GM19452 (cell line): ENCODE measurements at regions not wholly inside any gene's neighbourhood (a gene's known extent, or its start where the extent isn't known, plus 50 kb on each side); places are given as distances from the start of the nearest gene placed in this dataset.

Experiments used
- ATAC-seq: cut with Tn5 transposase; IDR thresholded peaks from one replicate; pipeline ENCODE4 v1.9.1; 2021; ENCODE audit not compliant: unreplicated experiment

DNA sequence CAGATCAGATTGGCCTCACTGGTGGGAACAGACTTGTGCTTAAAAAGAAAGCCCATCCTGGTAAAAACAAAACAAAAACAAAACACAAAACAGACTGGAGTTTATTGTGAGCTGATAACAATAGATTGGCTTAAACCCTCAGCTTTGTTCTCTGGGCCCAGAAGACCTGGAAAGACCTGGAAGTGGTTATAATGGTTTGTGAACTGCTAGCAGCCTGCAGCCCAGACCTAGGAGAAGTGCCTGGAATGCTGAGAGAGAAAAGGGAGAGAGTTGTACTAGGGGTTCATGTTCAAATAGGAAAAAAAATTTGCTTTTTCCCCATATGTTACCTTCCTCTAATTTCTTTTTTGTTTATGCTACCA is 396.6 kb downstream of the DMAC1 start:
- no peak for ATAC-seq

DNA sequence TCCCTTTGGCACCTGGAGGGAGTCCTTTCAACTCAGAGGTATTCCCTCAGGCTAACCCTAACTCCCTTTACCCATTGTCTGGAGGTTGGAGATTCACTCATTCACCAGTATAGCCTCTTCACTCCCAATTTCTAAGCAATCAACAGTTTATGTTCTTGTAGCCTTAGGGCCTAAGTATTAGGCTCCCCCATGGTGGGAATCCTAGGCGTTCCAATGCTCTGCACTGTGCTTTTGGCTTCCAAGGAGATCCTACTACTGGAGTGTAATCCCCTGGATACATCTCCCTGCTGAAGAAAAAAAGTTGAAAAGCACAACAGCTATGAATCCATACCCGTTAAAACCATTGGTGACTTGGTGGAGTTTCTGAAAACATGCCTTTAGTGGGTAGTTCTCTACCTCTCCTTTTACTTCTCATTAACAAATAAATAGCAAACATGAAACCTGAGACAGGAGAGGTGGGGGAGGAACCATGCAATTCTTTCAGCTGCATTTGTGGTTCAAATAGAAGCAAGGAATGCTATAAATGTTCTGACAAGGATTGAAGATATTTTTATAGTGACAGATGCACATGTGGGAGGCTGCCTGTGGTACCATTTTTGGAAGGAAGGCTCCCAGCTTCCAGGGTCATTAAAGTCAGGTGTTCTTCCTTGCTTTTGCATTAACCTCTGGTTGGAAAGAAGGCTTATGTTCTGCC is 397.1 kb downstream of the DMAC1 start:
- no peak for ATAC-seq

DNA sequence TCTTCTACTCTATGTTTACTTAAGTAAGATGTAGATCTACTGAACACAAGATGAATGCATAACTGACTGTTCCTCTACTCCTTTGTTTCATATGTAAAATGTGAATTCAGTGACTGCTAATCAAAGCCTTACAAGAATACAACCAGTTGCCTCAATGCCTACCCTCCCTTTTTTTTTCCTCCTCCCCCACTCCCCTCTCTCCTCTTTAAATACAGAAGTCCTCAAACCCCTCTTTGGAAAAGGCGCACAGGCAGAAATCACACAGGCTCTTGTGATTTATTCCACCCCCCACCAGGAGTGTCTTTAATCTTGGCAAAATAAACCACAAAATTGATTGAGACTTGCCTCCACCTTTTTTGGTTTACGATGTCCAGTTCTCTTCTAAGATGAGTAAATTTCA is 398.5 kb downstream of the DMAC1 start:
- ATAC-seq, result no peak

DNA sequence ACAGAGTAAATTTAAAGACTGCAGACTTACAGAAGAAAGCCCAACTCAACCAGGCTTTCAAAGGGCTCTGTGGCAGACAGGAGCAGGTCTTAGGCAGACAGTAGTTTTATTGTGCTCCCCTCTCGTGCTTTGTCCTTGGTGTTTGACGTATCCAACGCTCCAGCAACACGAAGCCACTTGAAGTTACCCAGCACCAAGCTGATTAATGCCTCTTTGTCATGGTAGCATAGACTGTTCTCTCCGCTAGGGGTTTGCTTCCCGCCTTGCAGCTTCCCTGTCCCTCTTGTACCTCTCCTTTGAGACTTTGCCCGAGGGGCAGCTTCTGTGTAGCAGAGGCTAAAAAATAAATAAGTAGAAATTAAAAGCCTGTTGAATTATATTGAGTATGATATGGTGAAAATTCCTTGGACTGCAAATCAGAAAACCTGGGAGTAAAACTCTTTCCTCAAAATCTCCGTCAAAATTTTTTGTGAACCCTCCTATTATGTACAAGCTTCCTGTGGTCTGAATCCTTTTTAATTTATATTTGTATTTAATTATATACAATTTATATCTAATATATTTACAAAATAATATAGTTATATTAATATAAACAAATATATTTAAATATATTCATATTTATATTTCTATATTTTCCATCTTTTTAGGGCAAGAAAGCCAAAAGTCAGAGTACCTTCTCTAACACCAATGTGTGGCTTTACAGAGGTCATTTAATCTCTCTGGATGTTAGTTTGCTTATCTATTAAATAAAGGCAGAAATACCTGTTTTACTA is 405.4 kb downstream of the DMAC1 start:
- no peak for ATAC-seq

DNA sequence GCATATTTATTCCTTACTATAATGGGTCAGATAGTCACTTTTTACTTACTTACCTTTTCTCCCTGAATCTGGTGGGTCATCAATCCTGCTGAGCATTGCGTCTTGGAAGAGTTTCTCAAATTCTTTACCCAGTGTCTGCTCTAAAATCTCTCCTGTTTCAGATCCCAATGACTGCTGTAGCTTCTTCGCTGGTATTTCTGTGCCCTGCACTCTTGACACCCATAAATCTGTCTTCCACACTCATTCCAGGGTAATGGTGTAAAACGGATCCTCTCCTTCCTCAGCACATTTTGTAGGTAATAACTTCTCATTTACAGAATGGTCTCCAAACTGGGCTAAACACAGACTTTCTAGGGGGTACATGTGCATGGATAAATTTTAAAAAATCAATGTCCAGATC is 407.4 kb downstream of the DMAC1 start:
- no peak for ATAC-seq

DNA sequence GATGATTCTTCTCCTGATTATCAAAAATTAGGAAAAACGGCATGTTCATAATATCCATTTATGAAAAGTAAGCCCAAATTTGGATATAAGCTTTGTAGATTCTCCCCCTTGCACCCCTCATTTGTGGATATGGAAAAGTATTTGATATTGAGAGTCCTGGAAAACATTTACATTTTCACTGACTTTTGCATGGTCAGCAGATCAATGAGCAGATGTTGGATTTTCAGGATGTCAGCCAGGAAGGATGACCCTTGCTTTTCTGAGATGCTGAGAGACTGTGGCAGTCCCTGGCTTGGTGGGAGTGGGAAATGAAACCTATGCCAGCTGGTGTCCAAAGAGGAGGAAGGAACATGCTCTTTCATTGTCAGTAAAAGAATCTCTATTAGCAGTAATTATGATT is 410.8 kb downstream of the DMAC1 start:
- ATAC-seq, result no peak

DNA sequence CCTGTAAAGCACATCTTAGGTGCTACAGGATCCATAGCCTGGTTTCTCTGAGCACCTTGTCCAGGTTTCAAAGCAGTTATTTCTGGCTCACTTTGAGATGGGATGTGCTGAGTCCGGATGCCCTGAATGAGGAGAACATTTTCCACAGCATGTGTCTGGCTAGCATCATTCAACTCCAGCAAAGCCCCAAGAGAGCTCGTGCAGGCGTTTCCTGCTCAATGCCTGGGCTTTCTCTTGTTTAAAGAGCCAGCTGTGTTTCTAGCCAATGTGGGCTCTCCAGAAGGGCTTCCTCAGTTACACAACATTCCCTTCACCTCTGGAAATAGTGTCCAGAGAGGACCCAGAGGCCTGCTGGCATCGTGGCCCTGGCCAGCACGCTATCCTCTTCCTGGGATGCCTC is 411.7 kb downstream of the DMAC1 start:
- no peak for ATAC-seq

DNA sequence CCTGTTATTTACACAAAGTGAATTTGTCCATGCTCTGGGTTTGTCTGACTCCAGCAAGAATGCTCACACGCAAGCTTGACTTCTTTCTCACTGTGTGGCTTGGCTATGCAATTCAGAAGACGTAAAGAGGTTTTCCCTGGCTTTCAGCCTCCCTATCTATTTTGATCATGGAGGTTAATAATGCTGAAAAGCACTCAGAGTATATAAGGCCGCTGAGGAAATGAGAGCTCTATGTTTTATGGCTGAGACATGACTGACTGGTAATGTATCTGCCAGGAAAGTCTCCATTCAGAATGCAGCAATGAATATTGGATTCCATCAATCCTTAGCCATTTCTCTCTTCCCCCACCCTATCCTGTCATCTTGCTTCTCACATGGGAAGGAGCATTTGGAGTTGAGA is 417.3 kb downstream of the DMAC1 start:
- ATAC-seq, result no peak

DNA sequence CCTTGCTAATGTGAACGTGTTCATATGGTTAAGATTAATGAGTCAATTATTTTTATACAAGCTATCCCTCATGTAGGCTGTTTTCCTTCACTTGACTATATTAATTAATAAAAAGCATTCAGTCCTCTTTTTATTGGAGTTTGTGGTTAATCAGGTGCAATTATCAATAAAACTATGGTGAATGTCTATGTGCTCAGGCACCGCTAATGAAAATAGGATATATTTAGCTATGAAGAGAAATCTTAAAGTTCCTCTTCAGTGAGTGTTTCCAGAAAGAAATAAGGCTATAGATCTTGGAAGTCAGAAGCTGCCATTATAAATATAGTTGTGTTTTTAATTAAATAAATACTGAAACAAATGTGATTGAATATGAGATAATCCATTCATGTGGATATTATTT is 422.1 kb downstream of the DMAC1 start:
- no peak for ATAC-seq

DNA sequence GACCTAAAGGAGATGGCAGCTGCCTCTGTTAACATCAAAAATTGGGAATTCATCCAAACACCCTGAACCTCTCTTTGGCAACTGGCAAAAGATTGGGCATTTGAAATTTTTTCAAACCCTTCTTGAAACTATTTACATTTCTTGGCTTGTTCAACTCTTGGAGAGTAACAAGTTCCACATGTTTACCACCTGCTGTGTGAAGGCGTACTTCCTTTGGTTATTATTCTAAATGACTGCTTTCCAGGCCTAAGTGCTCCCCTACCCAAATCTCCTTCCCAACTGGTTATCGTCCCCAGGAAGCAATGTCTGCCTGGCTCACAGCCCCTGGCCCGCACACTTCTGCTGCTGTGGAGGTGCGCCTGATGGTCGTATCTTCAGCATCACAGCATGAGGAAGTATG is 422.7 kb downstream of the DMAC1 start:
- no peak for ATAC-seq

DNA sequence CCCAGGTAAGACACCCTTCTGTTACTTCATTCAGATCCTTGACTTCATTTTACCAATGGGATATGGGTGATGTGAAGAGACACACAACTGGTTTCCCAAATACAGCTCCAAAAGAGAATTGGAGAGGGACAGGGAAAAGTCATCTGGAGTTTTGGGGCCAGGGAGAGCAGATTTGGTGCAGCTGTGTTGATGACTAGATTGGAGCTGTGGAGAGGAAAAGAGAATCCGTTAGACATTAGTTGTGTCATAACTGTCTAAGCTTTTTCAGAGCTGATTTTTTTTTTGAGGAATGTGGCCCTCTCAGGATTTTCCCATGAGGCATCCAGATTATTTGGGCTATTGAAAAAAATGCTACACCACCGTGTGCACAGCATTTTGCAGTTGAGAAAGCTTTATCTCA is 423.4 kb downstream of the DMAC1 start:
- ATAC-seq, result no peak

DNA sequence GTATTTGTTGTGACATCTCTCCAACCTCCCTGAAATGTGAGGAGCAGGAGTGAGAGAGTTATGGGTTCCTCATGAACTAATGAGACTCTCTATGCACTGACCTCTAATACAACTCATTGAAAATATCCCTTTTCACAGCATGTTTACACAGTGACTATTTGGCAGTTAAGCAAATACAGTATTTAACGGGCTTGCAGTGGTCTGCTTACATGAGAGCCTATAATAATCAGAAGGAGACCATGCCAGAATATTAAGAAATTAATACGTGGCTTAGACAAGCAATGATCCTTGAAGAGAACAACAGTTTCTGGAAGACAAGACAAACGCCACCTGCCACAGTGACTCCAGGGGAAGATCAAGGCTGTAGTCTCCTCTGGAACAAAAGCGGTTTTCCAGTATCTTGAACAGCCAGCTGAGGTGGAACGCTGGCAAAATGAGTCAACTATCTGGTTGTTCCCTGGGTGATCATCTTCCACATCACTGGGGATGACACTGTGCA is 424.5 kb downstream of the DMAC1 start:
- no peak for ATAC-seq

DNA sequence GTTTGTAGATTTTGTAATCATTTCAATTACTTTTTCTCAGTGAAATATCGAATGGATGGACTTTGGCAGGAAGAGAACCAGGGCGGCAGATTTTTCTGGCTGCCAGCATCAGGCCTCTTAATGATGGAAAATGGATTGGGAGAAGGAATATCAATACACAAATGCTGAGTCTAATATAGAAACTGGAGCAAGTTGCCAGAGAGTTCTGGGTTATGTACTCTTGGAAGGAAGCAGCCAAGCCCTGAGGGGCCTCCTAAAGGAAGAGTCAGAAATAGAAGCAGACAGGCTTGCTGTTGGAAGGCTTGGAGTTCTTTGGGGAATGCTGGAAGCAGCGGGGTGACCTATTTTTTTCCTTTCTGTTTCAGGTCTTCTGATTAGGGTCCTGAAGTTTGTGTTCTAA is 428.6 kb downstream of the DMAC1 start:
- ATAC-seq, result no peak

DNA sequence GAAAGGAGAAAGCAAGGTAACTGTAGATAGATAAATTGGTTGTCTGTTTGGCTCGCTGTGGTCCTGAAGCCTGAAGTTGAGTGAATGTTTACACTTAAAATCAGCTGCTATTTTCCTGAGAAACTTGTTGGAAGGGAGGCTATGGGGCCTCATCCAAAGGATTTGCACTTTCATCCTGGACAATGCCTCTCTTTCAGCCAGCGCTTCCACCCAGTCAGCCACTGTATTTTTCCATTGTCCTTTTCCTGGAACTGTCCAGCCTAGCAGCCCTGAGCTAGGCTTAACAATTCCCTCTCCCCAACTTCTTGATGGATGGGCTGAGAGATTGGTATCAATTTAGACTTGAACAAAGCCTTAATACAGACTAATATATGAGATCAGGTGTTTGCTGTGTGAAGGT is 429.2 kb downstream of the DMAC1 start:
- no peak for ATAC-seq

DNA sequence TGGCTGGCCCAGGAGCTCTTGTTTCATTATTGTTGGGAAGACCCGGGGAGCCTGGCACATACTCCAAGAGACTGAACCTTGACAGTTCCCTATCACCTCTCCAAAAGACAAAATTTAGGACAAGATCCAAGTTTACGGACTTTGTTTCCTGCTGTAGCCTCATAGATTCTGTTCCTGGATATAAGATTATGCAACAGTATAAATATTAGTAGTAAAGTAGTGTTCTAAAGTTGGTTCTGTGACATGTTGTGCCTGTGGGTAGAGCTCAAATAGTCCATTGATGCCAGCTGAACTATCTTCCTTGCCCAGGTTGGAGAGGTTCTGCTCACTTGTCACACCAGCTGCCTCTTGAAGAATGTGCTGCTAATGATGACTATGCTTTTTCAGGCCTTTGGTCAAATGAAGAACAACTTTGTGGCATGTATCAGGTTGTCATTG is 430.2 kb downstream of the DMAC1 start:
- no peak for ATAC-seq

DNA sequence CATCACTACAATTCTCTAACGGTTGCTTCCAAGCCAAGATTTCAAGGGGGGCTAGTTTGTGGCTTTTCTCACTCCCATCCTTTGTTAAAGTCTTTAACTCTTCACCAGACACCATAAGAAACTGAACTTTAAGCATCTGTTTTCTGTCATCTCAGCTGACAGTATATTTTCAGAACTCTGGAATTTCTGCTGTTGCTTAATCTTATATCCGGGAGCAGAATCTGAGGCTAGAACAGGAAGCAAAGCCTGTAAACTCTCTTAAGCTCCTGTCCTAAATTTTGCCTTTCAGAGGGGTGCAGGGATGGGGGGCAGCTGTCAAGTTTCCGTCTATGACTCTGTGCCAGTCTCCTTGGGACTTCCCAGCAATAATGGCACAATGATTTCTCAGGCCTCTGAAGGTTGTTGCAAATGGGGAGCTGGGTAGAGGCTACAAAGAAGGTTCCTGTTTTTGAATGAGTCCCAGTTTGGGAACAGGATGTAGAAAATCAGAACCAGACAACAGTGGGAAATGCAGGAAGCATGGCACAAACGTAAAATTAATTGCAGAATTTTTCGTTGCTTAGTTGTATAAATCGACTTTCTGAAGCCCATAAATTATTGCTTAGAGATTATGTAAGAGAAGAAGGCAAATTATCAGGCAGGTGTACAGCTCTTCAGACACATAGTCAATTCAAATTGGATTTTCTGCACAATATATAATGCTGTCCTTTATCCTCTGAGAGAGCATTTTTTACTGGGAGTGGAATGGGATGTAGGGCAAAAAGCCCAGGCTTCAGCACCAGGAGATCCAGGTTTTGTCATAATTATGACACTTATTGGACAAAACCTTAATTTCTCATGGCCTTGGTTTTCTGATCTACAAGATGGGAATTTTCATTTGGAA is 430.9 kb downstream of the DMAC1 start:
- no peak for ATAC-seq

DNA sequence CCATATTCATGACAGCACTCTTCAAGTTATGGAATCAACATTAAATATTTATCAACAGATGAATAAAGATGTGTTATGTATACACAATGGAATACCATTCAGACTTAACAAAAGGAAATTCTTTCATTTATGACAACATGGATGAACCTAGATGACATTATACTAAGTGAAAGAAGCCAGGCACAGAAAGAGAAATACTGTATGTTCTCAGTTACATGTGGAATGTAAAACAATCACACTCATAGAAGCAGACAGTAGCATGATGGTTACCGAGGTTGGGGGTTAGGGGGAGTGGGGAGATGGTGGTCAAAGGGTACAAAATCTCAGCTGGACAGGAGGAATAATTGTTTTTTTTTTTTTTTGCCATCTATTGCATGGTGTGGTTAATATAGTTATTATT is 431.9 kb downstream of the DMAC1 start:
- no peak for ATAC-seq

DNA sequence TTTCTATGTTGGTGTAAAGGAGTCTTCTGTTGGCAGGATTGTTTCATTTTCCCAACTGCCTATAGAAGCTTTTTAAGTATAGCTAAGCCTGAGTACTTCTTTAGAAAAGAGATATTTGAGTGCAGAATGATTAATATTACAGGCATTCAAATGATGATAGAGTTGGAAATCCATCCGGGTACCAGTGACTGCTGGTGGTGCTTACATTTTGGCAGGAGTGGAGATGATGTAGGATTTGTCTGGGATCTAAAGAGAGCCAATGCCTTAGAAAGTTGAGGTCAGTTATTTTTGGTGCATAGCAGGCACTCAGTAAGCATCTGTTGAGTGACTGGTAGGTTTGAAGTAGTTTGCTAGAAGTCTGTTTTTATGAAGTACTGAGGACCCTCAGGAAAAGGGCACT is 433.5 kb downstream of the DMAC1 start:
- no peak for ATAC-seq

DNA sequence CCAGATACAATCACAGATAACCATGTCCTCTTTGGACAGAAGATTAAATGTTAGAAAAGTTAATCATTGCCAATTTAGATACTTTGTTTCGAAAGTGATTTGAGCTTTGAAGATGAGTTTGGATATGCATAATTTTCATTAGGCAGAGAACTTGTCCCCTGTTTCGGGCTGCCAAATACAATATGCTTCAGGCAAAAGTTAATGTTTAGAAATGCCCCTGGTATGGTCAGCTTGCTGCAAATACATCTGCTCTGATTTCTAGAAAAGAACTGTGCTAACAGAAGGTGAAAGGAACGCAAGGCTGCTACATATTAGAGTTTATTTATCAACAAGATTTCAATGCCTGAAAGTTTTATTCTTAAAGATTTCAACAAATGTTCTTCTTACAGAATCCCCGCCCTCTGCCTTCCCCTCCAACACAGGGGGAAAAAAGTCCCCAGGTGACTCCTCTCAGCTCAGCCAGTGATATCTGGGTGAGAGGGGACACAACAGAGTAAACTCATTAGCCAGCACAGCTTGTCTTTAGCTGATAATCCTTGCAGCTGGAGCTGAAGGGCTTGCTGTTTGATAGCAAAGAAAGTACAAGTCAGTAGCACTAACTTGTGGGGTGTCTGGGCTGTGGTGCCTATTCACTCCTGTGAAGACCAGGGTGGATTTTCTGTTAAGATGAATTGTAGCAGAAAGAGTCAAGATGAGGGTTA is 435.7 kb downstream of the DMAC1 start:
- ATAC-seq, result no peak

DNA sequence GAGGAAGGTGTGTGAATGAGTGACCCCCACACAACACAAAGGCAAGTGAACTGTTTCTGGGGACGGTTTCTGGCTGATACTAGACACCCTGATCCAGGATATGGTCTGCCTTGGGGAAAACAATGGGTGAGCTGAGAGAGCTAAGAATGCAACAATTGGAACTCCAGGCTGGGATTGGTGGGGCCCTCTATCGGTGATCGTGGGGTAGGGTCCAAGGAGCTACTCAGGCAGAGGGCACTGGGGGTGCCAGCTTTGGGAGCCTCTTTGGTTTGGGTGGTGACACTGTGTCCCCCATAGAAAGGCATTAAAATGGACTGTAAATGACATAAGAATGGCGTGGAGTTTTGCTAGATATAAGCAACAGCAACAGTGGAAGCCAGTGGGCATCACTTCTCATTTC is 439.1 kb downstream of the DMAC1 start:
- no peak for ATAC-seq

DNA sequence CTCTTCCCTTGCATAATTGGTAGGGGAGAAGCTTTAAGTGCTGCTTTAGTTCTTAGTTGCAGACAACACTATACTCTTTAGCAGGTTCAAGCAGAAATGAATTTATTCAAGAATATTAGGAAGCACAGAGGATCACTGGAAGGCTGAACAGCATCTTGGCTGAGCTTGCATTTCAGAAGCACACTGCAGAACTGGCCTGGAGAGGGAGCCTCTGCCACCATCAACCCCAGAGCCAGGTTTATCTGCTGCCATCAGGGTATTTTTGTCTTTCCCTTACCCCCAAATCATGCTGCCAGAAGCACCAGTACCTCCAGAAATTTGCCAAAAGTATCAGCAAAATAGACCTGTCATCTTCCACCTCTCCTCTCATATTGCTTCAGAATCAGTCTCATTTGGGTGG is 440.7 kb downstream of the DMAC1 start:
- ATAC-seq, result no peak
